SK-N-SH treated with all-trans-retinoic acid at 6 μM for 48 hours (cell line): ENCODE measurements at regions not wholly inside any gene's neighbourhood (a gene's known extent, or its start where the extent isn't known, plus 50 kb on each side); places are given as distances from the start of the nearest gene placed in this dataset.

Experiments
- ATAC-seq: fragments of 200-7000 bp; cut with Tn5 transposase; 3 replicates; pipeline ENCODE4 v1.9.1; 2020; ENCODE audit warnings: mild to moderate bottlenecking, moderate library complexity
- ARNTL ChIP-seq: fragments of 450-650 bp; formaldehyde crosslinking; IDR thresholded peaks from 2 replicates; pipeline ENCODE4 v1.5.0; 2020; ENCODE audit warnings: low read depth, mild to moderate bottlenecking, moderate library complexity, borderline replicate concordance
- ESRRG ChIP-seq: fragments of 250-450 bp; sonication (Bioruptor Pico); IDR thresholded peaks from 2 replicates; pipeline ENCODE4 v1.6.1; 2021; ENCODE audit warnings: mild to moderate bottlenecking
- OSR1 ChIP-seq: fragments of 250-450 bp; sonication (Bioruptor Pico); IDR thresholded peaks from 2 replicates; pipeline ENCODE4 v1.8.0; 2022; ENCODE audit warnings: moderate library complexity, mild to moderate bottlenecking, inconsistent platforms
- PPARA ChIP-seq: fragments of 250-450 bp; sonication (Bioruptor Pico); IDR thresholded peaks from 2 replicates; pipeline ENCODE4 v1.5.0; 2020; ENCODE audit warnings: mild to moderate bottlenecking, borderline replicate concordance
- RARB ChIP-seq: fragments of 250-450 bp; sonication (Bioruptor Pico); IDR thresholded peaks from 2 replicates; pipeline ENCODE4 v1.8.0; 2021; ENCODE audit warnings: mild to moderate bottlenecking, moderate library complexity
- SNAI2 ChIP-seq: fragments of 250-450 bp; sonication (Bioruptor Pico); IDR thresholded peaks from 2 replicates; pipeline ENCODE4 v1.5.0; 2020; ENCODE audit warnings: mild to moderate bottlenecking, moderate library complexity
- ZC3H10 ChIP-seq: fragments of 250-450 bp; sonication (Bioruptor Pico); IDR thresholded peaks from 2 replicates; pipeline ENCODE4 v1.5.1; 2021; ENCODE audit warnings: mild to moderate bottlenecking, moderate library complexity
- ZFP3 ChIP-seq: fragments of 250-450 bp; sonication (Bioruptor Pico); IDR thresholded peaks from 2 replicates; pipeline ENCODE4 v1.5.0; 2020; ENCODE audit warnings: mild to moderate bottlenecking, moderate library complexity
- ZFP30 ChIP-seq: fragments of 450-650 bp; formaldehyde crosslinking; IDR thresholded peaks from 2 replicates; pipeline ENCODE4 v1.5.0; 2022; ENCODE audit warnings: mild to moderate bottlenecking, moderate library complexity
- ZNF70 ChIP-seq: fragments of 450-650 bp; formaldehyde crosslinking; IDR thresholded peaks from 2 replicates; pipeline ENCODE4 v1.5.0; 2020; ENCODE audit warnings: mild to moderate bottlenecking, moderate library complexity
- ZNF8 ChIP-seq: fragments of 450-650 bp; formaldehyde crosslinking; IDR thresholded peaks from 2 replicates; pipeline ENCODE4 v1.5.0; 2020; ENCODE audit warnings: mild to moderate bottlenecking, moderate library complexity
- TF ChIP-seq, protein P1 (sequence below): fragments of 250-450 bp; sonication (Bioruptor Pico); IDR thresholded peaks from 2 replicates; pipeline ENCODE4 v1.5.0; 2020; ENCODE audit warnings: mild to moderate bottlenecking, moderate library complexity
- TF ChIP-seq, protein P2 (sequence below): fragments of 250-450 bp; sonication (Bioruptor Pico); IDR thresholded peaks from 2 replicates; pipeline ENCODE4 v1.8.0; 2021; ENCODE audit warnings: low read depth, mild to moderate bottlenecking, moderate library complexity, borderline replicate concordance
- TF ChIP-seq, protein P3 (sequence below): fragments of 250-450 bp; sonication (Bioruptor Pico); IDR thresholded peaks from 2 replicates; pipeline ENCODE4 v1.5.1; 2021; ENCODE audit warnings: mild to moderate bottlenecking, moderate library complexity
- TF ChIP-seq, protein P4 (sequence below): fragments of 250-450 bp; sonication (Bioruptor Pico); IDR thresholded peaks from 2 replicates; pipeline ENCODE4 v1.5.1; 2020; ENCODE audit warnings: low read depth, mild to moderate bottlenecking, moderate library complexity
- TF ChIP-seq, protein P5 (sequence below): fragments of 250-450 bp; sonication (Bioruptor Pico); IDR thresholded peaks from 2 replicates; pipeline ENCODE4 v1.8.0; 2020; ENCODE audit warnings: mild to moderate bottlenecking, moderate library complexity, borderline replicate concordance

DNA sequence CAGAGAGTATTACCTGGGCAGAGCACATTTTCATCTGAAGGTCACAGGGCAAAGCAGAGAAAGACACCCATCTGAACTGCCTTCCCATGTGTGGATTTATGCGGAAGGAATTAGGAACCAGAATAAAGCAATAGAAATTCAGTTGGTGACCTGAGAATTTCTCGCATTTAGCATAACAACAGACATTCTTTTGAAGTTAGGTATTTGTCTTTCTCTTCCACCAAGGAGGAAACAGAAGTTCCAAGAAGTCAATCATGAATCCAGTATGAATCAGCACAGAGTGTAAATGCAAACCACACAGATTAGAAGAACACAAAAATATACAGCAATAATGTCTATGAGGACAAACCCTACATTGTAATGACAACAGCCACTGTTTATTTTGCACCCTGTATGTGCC is 515.2 kb upstream of the BRINP1 start:
- ATAC-seq: no peak
- TF ChIP-seq ZNF70 (CRISPR knock-in tag): no peak
- no peak for TF ChIP-seq SNAI2
- TF ChIP-seq, protein P1, sequence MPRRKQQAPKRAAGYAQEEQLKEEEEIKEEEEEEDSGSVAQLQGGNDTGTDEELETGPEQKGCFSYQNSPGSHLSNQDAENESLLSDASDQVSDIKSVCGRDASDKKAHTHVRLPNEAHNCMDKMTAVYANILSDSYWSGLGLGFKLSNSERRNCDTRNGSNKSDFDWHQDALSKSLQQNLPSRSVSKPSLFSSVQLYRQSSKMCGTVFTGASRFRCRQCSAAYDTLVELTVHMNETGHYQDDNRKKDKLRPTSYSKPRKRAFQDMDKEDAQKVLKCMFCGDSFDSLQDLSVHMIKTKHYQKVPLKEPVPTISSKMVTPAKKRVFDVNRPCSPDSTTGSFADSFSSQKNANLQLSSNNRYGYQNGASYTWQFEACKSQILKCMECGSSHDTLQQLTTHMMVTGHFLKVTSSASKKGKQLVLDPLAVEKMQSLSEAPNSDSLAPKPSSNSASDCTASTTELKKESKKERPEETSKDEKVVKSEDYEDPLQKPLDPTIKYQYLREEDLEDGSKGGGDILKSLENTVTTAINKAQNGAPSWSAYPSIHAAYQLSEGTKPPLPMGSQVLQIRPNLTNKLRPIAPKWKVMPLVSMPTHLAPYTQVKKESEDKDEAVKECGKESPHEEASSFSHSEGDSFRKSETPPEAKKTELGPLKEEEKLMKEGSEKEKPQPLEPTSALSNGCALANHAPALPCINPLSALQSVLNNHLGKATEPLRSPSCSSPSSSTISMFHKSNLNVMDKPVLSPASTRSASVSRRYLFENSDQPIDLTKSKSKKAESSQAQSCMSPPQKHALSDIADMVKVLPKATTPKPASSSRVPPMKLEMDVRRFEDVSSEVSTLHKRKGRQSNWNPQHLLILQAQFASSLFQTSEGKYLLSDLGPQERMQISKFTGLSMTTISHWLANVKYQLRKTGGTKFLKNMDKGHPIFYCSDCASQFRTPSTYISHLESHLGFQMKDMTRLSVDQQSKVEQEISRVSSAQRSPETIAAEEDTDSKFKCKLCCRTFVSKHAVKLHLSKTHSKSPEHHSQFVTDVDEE (CRISPR knock-in tag): no peak
- TF ChIP-seq ZC3H10 (CRISPR knock-in tag): no peak
- TF ChIP-seq ZNF8 (CRISPR knock-in tag): no peak
- TF ChIP-seq OSR1 (CRISPR knock-in tag): no peak
- no peak for TF ChIP-seq ESRRG (CRISPR knock-in tag)
- TF ChIP-seq, protein P2, sequence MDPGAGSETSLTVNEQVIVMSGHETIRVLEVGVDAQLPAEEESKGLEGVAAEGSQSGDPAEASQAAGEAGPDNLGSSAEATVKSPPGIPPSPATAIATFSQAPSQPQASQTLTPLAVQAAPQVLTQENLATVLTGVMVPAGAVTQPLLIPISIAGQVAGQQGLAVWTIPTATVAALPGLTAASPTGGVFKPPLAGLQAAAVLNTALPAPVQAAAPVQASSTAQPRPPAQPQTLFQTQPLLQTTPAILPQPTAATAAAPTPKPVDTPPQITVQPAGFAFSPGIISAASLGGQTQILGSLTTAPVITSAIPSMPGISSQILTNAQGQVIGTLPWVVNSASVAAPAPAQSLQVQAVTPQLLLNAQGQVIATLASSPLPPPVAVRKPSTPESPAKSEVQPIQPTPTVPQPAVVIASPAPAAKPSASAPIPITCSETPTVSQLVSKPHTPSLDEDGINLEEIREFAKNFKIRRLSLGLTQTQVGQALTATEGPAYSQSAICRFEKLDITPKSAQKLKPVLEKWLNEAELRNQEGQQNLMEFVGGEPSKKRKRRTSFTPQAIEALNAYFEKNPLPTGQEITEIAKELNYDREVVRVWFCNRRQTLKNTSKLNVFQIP (CRISPR knock-in tag): no peak
- no peak for TF ChIP-seq PPARA (CRISPR knock-in tag)
- TF ChIP-seq ZFP30 (CRISPR knock-in tag): no peak
- TF ChIP-seq, protein P3, sequence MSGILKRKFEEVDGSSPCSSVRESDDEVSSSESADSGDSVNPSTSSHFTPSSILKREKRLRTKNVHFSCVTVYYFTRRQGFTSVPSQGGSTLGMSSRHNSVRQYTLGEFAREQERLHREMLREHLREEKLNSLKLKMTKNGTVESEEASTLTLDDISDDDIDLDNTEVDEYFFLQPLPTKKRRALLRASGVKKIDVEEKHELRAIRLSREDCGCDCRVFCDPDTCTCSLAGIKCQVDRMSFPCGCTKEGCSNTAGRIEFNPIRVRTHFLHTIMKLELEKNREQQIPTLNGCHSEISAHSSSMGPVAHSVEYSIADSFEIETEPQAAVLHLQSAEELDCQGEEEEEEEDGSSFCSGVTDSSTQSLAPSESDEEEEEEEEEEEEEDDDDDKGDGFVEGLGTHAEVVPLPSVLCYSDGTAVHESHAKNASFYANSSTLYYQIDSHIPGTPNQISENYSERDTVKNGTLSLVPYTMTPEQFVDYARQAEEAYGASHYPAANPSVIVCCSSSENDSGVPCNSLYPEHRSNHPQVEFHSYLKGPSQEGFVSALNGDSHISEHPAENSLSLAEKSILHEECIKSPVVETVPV (CRISPR knock-in tag): no peak
- no peak for TF ChIP-seq ARNTL
- TF ChIP-seq, protein P4, sequence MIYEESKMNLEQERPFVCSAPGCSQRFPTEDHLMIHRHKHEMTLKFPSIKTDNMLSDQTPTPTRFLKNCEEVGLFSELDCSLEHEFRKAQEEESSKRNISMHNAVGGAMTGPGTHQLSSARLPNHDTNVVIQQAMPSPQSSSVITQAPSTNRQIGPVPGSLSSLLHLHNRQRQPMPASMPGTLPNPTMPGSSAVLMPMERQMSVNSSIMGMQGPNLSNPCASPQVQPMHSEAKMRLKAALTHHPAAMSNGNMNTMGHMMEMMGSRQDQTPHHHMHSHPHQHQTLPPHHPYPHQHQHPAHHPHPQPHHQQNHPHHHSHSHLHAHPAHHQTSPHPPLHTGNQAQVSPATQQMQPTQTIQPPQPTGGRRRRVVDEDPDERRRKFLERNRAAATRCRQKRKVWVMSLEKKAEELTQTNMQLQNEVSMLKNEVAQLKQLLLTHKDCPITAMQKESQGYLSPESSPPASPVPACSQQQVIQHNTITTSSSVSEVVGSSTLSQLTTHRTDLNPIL: no peak

DNA sequence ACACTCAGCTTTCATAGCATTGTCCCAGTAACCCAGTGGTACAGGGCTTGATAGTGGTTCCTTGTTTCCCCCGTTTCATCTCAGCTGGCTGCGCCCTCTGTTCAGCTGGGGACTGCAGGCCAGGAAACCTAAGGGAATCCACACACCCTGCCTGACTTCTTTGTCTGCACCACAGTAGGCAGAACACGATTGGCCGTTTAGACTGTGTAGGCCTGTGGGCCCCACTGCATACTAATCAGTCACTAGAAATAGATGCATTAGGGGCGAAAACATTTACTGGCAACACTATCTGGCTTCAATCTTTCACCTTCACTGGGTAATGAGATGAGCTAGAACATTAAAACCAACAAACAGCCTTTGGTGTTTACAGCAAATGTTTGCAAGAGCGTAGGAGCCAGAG is 512.7 kb upstream of the BRINP1 start:
- TF ChIP-seq, protein P1 (CRISPR knock-in tag): no peak
- TF ChIP-seq, all 23 proteins: peak for 0
- ATAC-seq: no peak

DNA sequence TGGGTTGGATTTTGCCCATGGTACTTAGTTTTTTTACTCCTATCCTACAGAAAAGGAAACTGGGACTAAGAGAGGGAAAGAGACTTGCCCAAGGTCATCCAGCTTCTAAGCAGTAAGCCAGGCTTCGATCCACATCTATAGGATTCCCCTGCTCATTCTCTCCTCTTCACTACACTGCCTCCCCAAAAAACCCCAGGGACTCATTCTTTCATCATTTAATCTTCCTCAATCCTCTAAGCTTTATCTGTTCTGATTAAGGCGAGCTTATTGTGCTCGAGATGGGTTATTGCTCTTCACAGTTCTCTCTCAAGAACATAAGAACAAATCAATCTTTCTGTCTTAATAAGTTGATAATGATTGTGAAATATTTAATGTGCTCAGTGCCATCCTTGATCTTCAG is 511.1 kb upstream of the BRINP1 start:
- no peak for TF ChIP-seq ARNTL
- TF ChIP-seq ZFP3 (CRISPR knock-in tag): no peak
- no peak for TF ChIP-seq OSR1 (CRISPR knock-in tag)
- no peak for TF ChIP-seq RARB (CRISPR knock-in tag)
- TF ChIP-seq ZNF70 (CRISPR knock-in tag): no peak
- TF ChIP-seq, protein P5, sequence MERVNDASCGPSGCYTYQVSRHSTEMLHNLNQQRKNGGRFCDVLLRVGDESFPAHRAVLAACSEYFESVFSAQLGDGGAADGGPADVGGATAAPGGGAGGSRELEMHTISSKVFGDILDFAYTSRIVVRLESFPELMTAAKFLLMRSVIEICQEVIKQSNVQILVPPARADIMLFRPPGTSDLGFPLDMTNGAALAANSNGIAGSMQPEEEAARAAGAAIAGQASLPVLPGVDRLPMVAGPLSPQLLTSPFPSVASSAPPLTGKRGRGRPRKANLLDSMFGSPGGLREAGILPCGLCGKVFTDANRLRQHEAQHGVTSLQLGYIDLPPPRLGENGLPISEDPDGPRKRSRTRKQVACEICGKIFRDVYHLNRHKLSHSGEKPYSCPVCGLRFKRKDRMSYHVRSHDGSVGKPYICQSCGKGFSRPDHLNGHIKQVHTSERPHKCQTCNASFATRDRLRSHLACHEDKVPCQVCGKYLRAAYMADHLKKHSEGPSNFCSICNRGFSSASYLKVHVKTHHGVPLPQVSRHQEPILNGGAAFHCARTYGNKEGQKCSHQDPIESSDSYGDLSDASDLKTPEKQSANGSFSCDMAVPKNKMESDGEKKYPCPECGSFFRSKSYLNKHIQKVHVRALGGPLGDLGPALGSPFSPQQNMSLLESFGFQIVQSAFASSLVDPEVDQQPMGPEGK (CRISPR knock-in tag): no peak
- TF ChIP-seq, protein P4: no peak
- no peak for TF ChIP-seq ZC3H10 (CRISPR knock-in tag)
- TF ChIP-seq ZNF8 (CRISPR knock-in tag): no peak
- TF ChIP-seq, protein P1 (CRISPR knock-in tag): no peak

More for the DNA sequence above, 511.1 kb upstream of the BRINP1 start:
- no peak for ATAC-seq
